Stomach smooth muscle (tissue), 2 donors: ENCODE measurements at regions not wholly inside any gene's neighbourhood (a gene's known extent, or its start where the extent isn't known, plus 50 kb on each side); places are given as distances from the start of the nearest gene placed in this dataset.

ENCODE experiments used
- H3K27ac ChIP-seq: one replicate; pipeline ENCODE4 v1.7.0; 2013; ENCODE audit warnings: mild to moderate bottlenecking, low read length, inconsistent platforms
- H3K27me3 ChIP-seq, 2 donors: one replicate each; pipeline ENCODE4 v1.7.0; 2013; ENCODE audit warnings: low read length in 2 of 2; ENCODE audit not compliant: insufficient read depth in 2 of 2, control insufficient read depth in 1 of 2
- H3K36me3 ChIP-seq, 2 donors: one replicate each; pipeline ENCODE4 v1.7.0; 2013; ENCODE audit warnings: low read length in 2 of 2; ENCODE audit not compliant: control insufficient read depth in 2 of 2, insufficient read depth in 2 of 2
- H3K4me1 ChIP-seq: one replicate; pipeline ENCODE4 v1.7.0; 2013; ENCODE audit warnings: low read length; ENCODE audit not compliant: control insufficient read depth, insufficient read depth
- H3K4me3 ChIP-seq, 2 donors: one replicate each; pipeline ENCODE4 v1.7.0; 2013; ENCODE audit warnings: low read length in 2 of 2
- H3K9ac ChIP-seq, 2 donors: one replicate each; pipeline ENCODE4 v1.7.0; 2013; ENCODE audit warnings: low read length in 2 of 2, mild to moderate bottlenecking in 1 of 2
- H3K9me3 ChIP-seq, 2 donors: one replicate each; pipeline ENCODE4 v1.7.0; 2013; ENCODE audit warnings: low read length in 2 of 2; ENCODE audit not compliant: control insufficient read depth in 2 of 2
- donor health status: healthy.
- donor health status: Pancreatic carcinoma.

GRCh38 chr19:29384656-29385055 lies 141.1 kb upstream of the VSTM2B start:
- Histone ChIP-seq H3K4me3 (no peak overlapping the region), H3K36me3 (no peaks in the 10 kb centered on the region), H3K9ac (no peak overlapping the region), H3K9me3 (peaks cover under 1 to 3% of the 10 kb centered on the region in 2 donors), H3K4me1 (peaks cover 3% of the 10 kb centered on the region), H3K27me3 (peaks cover 0 to 11% of the 10 kb centered on the region in 2 donors), H3K27ac (no peak overlapping the region)

- peaks cover 0 to 10% of the 10 kb centered on the region in 2 donors for H3K27me3 ChIP-seq
- H3K4me3 ChIP-seq: no peak overlapping the region
- no peaks in the 10 kb centered on the region for H3K36me3 ChIP-seq
- no peak overlapping the region for H3K9ac ChIP-seq
- peaks cover 3 to 4% of the 10 kb centered on the region in 2 donors for H3K9me3 ChIP-seq
- peaks cover 3% of the 10 kb centered on the region for H3K4me1 ChIP-seq
- H3K27ac ChIP-seq: no peak overlapping the region
These were observed 140.5 kb upstream of the VSTM2B start for GRCh38 chr19:29385191-29385795.

- no peak overlapping the region for H3K27ac ChIP-seq
- no peaks in the 10 kb centered on the region for H3K36me3 ChIP-seq
- no peak overlapping the region for H3K4me3 ChIP-seq
- H3K27me3 ChIP-seq: peaks cover 0 to 5% of the 10 kb centered on the region in 2 donors
- peaks cover 13% of the 10 kb centered on the region in 2 donors for H3K9me3 ChIP-seq
- no peak overlapping the region for H3K9ac ChIP-seq
- peaks cover 3% of the 10 kb centered on the region for H3K4me1 ChIP-seq
These were observed 138.8 kb upstream of the VSTM2B start for GRCh38 chr19:29386970-29387369.

- H3K9me3 ChIP-seq: peaks cover 13 to 14% of the 10 kb centered on the region in 2 donors
These were observed 138.2 kb upstream of the VSTM2B start for GRCh38 chr19:29387586-29387985.

GRCh38 chr19:29389495-29389894 lies 136.3 kb upstream of the VSTM2B start:
- Histone ChIP-seq H3K4me3 (no peak overlapping the region), H3K36me3 (no peaks in the 10 kb centered on the region), H3K9me3 (peaks cover 13 to 14% of the 10 kb centered on the region in 2 donors), H3K9ac (no peak overlapping the region), H3K27me3 (peaks cover 0 to 8% of the 10 kb centered on the region in 2 donors), H3K27ac (no peak overlapping the region), H3K4me1 (peaks cover 3% of the 10 kb centered on the region)

More at GRCh38 chr19:29387586-29387985, 138.2 kb upstream of the VSTM2B start:
- peaks cover 0 to 5% of the 10 kb centered on the region in 2 donors for H3K27me3 ChIP-seq
- no peaks in the 10 kb centered on the region for H3K36me3 ChIP-seq
- no peak overlapping the region for H3K27ac ChIP-seq
- H3K4me1 ChIP-seq: peaks cover 3% of the 10 kb centered on the region
- no peak overlapping the region for H3K4me3 ChIP-seq
- no peak overlapping the region for H3K9ac ChIP-seq

DNA sequence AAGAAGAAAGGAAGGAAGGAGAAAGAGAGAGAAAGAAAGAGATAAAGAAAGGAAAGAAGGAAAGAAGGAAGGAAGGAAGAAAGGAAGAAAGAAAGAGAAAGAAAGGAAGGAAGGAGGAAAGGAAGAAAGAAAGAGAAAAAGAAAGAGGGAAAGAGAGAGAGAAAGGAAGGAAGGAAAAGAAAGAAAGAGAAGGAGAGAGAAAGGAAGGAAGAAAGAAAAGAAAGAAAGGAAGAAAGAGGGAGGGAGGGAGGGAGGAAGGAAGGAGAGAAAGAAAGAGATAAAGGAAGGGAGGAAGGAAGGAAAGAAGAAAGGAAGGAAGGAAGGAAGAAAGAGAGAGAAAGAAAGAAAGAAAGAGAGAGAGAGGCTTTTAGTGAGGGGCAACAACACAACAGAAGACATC lies 135.1 kb upstream of the VSTM2B start:
- Histone ChIP-seq H3K4me3 (no peak overlapping the region), H3K9me3 (peaks cover 13 to 14% of the 10 kb centered on the region in 2 donors), H3K36me3 (no peaks in the 10 kb centered on the region), H3K27ac (no peak overlapping the region), H3K27me3 (peaks cover 0 to 6% of the 10 kb centered on the region in 2 donors), H3K4me1 (no peaks in the 10 kb centered on the region), H3K9ac (no peak overlapping the region)

- Histone ChIP-seq H3K9me3 (peaks cover 11 to 13% of the 10 kb centered on the region in 2 donors), H3K36me3 (no peaks in the 10 kb centered on the region), H3K27ac (no peak overlapping the region), H3K27me3 (peaks cover 0 to 3% of the 10 kb centered on the region in 2 donors), H3K4me1 (no peaks in the 10 kb centered on the region), H3K4me3 (no peak overlapping the region), H3K9ac (no peak overlapping the region)
These were observed 131.8 kb upstream of the VSTM2B start for GRCh38 chr19:29393915-29394460.

DNA sequence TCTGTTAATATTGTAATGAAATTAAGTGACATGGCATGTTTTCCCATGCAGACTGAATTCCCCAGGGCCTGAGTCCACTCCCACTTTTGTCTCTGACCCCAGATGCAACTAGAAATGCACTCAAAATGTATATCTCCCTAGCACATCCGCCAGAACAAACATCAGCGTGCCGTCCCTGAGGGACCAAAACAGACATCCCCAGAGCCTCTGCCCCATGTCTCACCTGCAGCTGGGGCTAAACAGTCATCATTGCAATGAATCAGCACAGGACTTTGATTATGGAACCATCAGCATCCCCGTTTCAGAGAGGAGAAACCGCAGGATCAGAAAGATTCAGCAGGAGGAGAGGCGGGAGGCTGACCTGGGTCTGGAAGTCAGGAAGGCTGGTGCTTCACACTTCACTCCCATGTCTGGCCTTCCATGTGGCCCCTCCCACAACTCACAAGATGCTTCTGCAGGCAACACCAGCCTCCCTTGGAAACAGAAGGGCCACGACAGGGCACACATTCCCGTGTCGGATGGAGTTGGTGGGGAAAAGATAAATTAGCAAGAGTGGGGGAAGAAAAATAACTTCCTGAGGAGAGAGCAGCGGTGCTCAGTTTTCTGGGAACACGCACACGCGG lies 130.6 kb upstream of the VSTM2B start:
- no peak overlapping the region for H3K9ac ChIP-seq
- H3K4me1 ChIP-seq: no peaks in the 10 kb centered on the region
- no peak overlapping the region for H3K4me3 ChIP-seq
- H3K27me3 ChIP-seq: peaks cover 0 to 3% of the 10 kb centered on the region in 2 donors
- H3K9me3 ChIP-seq: peaks cover 9 to 11% of the 10 kb centered on the region in 2 donors
- H3K36me3 ChIP-seq: no peaks in the 10 kb centered on the region
- H3K27ac ChIP-seq: no peak overlapping the region

DNA sequence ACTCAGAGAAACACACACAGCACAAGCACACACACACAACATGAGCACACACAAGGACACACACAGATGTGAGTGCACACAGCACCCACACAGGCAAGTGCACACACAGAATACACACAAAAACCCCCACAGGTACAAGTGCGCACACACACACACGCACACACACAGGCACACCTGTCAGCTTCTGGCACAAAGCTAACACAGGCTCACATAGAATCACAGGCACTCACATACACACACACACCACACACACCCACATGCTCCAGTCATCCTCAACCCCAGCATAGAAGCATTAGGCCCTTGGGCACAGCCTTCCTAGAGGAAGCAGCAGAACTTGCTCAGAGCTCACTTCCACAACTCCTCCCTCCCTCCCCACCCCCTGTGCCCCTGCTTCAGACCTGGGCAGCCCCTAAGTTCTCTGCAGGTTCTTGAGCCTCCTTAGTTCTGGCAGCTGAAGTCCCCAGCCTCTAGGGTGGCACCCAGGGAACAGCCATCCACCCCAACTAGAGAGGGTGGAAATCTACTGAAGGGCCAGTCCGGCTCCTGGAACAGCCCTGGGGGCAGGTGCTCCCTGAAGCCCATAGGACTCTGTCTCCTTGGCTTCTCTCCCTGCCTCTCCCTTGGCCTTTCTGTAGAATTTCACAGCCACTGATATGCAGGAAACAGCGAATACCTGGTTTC lies 129.9 kb upstream of the VSTM2B start:
- no peak overlapping the region for H3K4me3 ChIP-seq
- H3K27me3 ChIP-seq: peaks cover 0 to 3% of the 10 kb centered on the region in 2 donors
- peaks cover 8 to 11% of the 10 kb centered on the region in 2 donors for H3K9me3 ChIP-seq
- no peaks in the 10 kb centered on the region for H3K36me3 ChIP-seq
- H3K9ac ChIP-seq: no peak overlapping the region
- H3K27ac ChIP-seq: no peak overlapping the region
- H3K4me1 ChIP-seq: no peaks in the 10 kb centered on the region

GRCh38 chr19:29396925-29397324 lies 128.9 kb upstream of the VSTM2B start:
- H3K4me1 ChIP-seq: no peaks in the 10 kb centered on the region
- H3K4me3 ChIP-seq: no peak overlapping the region
- H3K9me3 ChIP-seq: peaks cover 0 to 1% of the 10 kb centered on the region in 2 donors
- peaks cover 0 to 3% of the 10 kb centered on the region in 2 donors for H3K27me3 ChIP-seq
- H3K27ac ChIP-seq: no peak overlapping the region
- H3K9ac ChIP-seq: no peak overlapping the region
- no peaks in the 10 kb centered on the region for H3K36me3 ChIP-seq
